ENCODE measurements at regions not wholly inside any gene's neighbourhood (a gene's known extent, or its start where the extent isn't known, plus 50 kb on each side); places are given as distances from the start of the nearest gene placed in this dataset.

- Histone ChIP-seq H3K9ac (ENCODE audit: low read length) (no peak overlapping the region), H3K9me3 (ENCODE audit: control extremely low read depth in 1 of 3, control insufficient read depth in 2 of 3, insufficient read depth in 1 of 3, low read length in 2 of 3) (peaks cover 0 to 17% (median 0%) of the 10 kb centered on the region in 3 donors), H2AFZ (ENCODE audit: insufficient read depth, low read depth, low read length, poor library complexity, severe bottlenecking) (no peak overlapping the region), H4K20me1 (ENCODE audit: control insufficient read depth, insufficient read depth, low read length, poor library complexity, severe bottlenecking) (no peaks in the 10 kb centered on the region), H3K4me1 (ENCODE audit: control insufficient read depth in 2 of 2, insufficient read depth in 2 of 2, low read length in 2 of 2) (no peaks in the 10 kb centered on the region), H3K79me2 (ENCODE audit: control insufficient read depth, insufficient read depth, low read length) (no peaks in the 10 kb centered on the region), H3K4me3 (ENCODE audit: control extremely low read depth in 1 of 5, extremely low read depth in 1 of 5, insufficient read depth in 1 of 5, low read depth in 2 of 5, low read length in 4 of 5) (no peak overlapping the region), H3K36me3 (replicated peaks in 1 of 2; ENCODE audit: control extremely low read depth in 1 of 2, control insufficient read depth in 1 of 2, extremely low read depth in 1 of 2, insufficient read depth in 2 of 2, low read length in 1 of 2) (no peaks in the 10 kb centered on the region), H3K27ac (ENCODE audit: low read length in 2 of 2) (no peak overlapping the region), H3K27me3 (replicated peaks in 1 of 4; ENCODE audit: control extremely low read depth in 1 of 4, control insufficient read depth in 3 of 4, insufficient read depth in 4 of 4, low read length in 3 of 4) (peaks cover 0 to 3% (median 1%) of the 10 kb centered on the region in 4 experiments), H3K4me2 (replicated peaks; ENCODE audit: low read depth, low read length, poor library complexity, severe bottlenecking) (no peak overlapping the region)
- Mint-ChIP-seq H3K27me3 (peaks cover 12% of the 10 kb centered on the region), H3K4me3 (no peak overlapping the region), H3K9me3 (ENCODE audit: insufficient read depth) (no peaks in the 10 kb centered on the region), H3K27ac (no peak overlapping the region), H3K4me1 (no peaks in the 10 kb centered on the region)
- intact Hi-C loops (cut with micrococcal nuclease) = no loop called here
- ChIA-PET CTCF (no interaction called here), POLR2A (no interaction called here)
- no peak for ATAC-seq (ENCODE audit: low read depth)
- TF ChIP-seq EZH2 (IDR thresholded peaks at IDR 0.05; ENCODE audit: borderline replicate concordance, insufficient read depth, low read depth, low read length, poor library complexity, severe bottlenecking) (no peak), CTCF (IDR thresholded peaks at IDR 0.05) (no peak)
- no peak for DNase-seq
Measured at GRCh38 chr21:32216293-32216692, 62.6 kb downstream of the MIS18A start.

GRCh38 chr21:32215306-32215685 is 63.6 kb downstream of the MIS18A start:
- WGBS (ENCODE audit: insufficient coverage) = 73% methylated on average over 4 of the region's 5 CpGs
- H4K20me1 ChIP-seq (ENCODE audit: control insufficient read depth, insufficient read depth, low read length, poor library complexity, severe bottlenecking) = no peaks in the 10 kb centered on the region
- no peak for TF ChIP-seq EZH2 (IDR thresholded peaks at IDR 0.05; ENCODE audit: borderline replicate concordance, insufficient read depth, low read depth, low read length, poor library complexity, severe bottlenecking)
- no peak for TF ChIP-seq CTCF (IDR thresholded peaks at IDR 0.05)
- H3K4me2 ChIP-seq (replicated peaks; ENCODE audit: low read depth, low read length, poor library complexity, severe bottlenecking) = no peak overlapping the region
- no peak overlapping the region for H3K4me3 Mint-ChIP-seq
- no peak overlapping the region for H3K9ac ChIP-seq (ENCODE audit: low read length)
- peaks cover 0 to 17% (median 0%) of the 10 kb centered on the region in 3 donors for H3K9me3 ChIP-seq (ENCODE audit: control extremely low read depth in 1 of 3, control insufficient read depth in 2 of 3, insufficient read depth in 1 of 3, low read length in 2 of 3)
- no peak overlapping the region for H3K27ac ChIP-seq (ENCODE audit: low read length in 2 of 2)
- intact Hi-C loops (cut with micrococcal nuclease) = no loop called here
- ATAC-seq (ENCODE audit: low read depth) = no peak
- H3K79me2 ChIP-seq (ENCODE audit: control insufficient read depth, insufficient read depth, low read length) = no peaks in the 10 kb centered on the region
- no peaks in the 10 kb centered on the region for H3K36me3 ChIP-seq (replicated peaks in 1 of 2; ENCODE audit: control extremely low read depth in 1 of 2, control insufficient read depth in 1 of 2, extremely low read depth in 1 of 2, insufficient read depth in 2 of 2, low read length in 1 of 2)
- no peak for DNase-seq
- H3K27me3 ChIP-seq (replicated peaks in 1 of 4; ENCODE audit: control extremely low read depth in 1 of 4, control insufficient read depth in 3 of 4, insufficient read depth in 4 of 4, low read length in 3 of 4) = peaks cover 0 to 3% (median 1%) of the 10 kb centered on the region in 4 experiments
- ChIA-PET CTCF (no interaction called here), POLR2A (no interaction called here)
- no peaks in the 10 kb centered on the region for H3K4me1 Mint-ChIP-seq
- H3K27ac Mint-ChIP-seq = no peak overlapping the region
- H3K4me3 ChIP-seq (ENCODE audit: control extremely low read depth in 1 of 5, extremely low read depth in 1 of 5, insufficient read depth in 1 of 5, low read depth in 2 of 5, low read length in 4 of 5) = no peak overlapping the region
- no peaks in the 10 kb centered on the region for H3K4me1 ChIP-seq (ENCODE audit: control insufficient read depth in 2 of 2, insufficient read depth in 2 of 2, low read length in 2 of 2)
- H3K9me3 Mint-ChIP-seq (ENCODE audit: insufficient read depth) = no peaks in the 10 kb centered on the region
- H3K27me3 Mint-ChIP-seq = peaks cover 8% of the 10 kb centered on the region
- H2AFZ ChIP-seq (ENCODE audit: insufficient read depth, low read depth, low read length, poor library complexity, severe bottlenecking) = no peak overlapping the region
